ENCODE measurements at regions not wholly inside any gene's neighbourhood (a gene's known extent, or its start where the extent isn't known, plus 50 kb on each side); places are given as distances from the start of the nearest gene placed in this dataset.
"Not testable (repeated sequence)": the region's sequence is repeated elsewhere in the genome, so short reads cannot be mapped to it uniquely, and the experiment has no call there.

DNA sequence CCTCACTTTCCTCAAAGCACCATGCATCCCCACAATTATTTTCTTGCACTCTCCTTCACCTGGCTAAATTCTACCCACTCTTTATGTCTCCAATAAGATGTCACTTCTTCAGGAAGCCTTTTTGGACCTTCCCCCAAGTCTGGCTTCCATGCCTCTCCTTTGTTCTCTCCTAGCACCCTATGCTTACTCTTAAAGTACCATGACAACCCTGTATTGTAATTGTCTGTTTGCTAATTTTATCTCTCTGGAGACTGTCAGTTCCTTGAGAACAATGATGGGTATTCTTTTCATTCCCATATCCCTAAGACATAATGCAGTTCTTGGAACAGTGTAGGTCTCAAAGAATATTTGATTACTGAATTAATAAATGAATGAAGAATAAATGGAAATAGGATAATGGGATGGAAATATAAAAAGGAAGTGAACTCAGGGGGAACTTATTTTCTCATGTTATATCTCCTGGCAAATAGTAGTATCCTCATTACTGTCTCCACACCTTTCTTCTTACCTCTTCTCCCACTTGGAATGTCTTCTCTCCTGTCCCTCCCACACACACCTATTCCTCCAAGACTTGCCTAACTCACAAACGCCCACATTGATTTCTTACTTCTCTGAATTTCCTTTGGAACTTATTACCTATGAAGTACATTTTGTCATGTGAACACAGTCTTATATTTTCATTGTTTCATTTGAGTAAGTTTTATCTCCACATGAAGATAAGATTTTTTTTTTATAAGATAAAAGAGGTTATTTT, 499.1 kb downstream of the NFIB start:
- DNase-seq (ENCODE audit: low spot score), result no peak

DNA sequence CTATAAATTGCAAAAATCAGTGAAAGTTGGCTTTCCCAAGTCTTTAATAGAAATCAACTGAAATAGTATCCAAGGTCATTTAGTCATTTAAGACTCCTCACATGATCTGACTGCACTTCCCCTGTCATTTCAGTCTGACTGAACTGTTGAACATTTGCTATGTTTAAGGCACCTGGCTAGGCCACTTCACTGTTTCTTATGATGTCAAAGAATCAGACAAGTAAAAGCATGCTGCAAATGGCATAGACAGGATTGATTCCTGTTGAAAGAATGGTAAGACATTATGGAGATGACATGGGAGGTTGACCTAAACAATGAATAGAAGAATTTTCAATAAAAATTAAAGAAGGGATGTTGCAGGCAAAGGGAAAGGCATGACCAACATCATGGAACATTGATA, 502.1 kb downstream of the NFIB start:
- DNase-seq (ENCODE audit: low spot score), result no peak

DNA sequence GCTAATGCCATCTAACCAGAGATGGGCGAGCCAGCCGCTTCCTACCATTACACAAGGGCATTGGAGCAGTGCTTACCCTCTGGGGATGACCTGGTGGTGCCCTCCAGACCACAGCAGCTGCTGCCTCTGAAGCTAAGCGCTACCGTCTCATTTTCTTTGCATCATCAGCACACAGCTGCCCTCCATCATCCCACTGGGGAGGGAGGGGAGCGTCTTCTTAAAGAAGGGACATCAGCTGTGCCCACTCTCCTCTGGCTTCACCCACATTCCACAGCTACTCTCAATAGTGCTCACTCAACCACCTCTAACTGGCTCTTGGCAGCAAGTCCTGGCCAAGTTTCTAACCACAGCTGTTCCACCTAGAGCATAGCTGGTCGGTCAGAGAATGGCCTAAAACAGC, 503.4 kb downstream of the NFIB start:
- no peak for DNase-seq (ENCODE audit: low spot score)

DNA sequence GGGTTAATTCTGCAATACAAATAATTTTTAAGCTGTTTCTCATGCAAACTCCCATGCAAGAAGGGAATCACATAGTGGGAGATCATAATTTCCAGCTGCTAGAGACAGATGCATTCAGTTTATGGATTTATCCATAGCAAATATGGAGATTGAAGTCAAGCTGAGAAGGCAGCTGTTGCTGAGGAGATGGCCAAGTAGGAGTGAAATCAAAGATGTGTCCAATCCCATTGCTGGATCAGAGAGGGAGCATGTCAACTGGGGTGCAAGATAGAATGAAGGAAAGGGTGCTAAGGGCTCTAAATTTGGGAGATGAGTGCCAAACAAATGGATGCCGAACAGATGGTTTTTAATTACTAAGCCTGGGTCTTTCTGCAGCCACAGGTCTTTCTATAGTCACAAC, 504.5 kb downstream of the NFIB start:
- no peak for DNase-seq (ENCODE audit: low spot score)

DNA sequence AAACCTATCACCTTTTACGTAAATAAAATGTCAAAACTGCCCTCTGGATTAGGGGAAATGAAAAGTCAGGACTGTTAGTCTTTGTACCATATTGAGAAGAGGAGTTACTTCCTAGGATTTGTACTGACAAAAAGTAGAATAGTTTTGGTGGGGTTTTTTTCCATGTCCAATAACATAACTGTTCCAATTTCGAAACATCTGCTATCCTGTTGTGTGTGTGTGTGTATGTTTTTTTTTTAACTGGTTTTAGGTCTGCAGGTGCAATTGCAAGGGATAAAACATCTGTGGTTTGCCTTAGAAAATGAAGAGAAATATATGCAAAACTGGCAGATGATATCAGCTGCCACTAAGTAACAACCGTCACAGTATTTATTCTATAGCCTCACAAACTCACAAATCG, 506.8 kb downstream of the NFIB start:
- DNase-seq (ENCODE audit: low spot score), result no peak

DNA sequence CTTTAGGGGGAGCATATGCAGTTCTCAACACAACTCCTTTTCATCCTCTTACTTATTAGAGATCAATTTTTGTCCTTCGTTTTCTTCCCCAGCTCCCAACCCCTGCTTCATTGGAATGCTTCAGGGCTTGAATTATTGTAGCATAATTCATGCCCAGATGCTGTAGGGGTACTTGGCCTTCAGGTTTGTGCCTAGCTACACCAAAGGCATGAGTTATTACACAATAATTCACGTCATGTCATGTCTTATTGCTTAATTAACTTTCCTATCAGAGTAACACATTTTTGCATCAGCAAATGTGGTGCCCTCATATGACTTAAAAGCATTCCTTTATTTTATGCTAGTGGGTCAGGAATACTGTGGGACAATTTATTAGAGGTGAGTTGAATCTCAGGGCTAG, 507.2 kb downstream of the NFIB start:
- DNase-seq (ENCODE audit: low spot score), result no peak

DNA sequence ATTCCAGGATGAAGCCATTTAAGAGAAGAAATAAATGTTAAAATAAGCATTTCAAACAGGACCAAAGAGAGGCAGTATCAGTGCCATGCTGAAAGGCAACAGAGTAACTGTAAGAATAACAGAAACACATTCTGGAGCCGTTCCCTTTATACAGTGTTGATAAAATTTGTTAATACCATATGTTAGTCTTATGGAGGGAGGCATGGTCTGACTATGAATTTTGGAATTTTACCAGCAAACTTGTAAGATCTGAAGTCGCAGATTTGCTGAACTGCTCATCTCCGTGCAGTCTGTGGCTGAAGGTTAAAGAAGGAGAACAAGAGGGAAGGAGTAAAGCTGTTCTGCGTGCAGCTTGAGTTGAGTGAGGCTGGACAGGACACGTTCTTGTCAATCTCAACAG, 508.4 kb downstream of the NFIB start:
- DNase-seq (ENCODE audit: low spot score), result no peak

DNA sequence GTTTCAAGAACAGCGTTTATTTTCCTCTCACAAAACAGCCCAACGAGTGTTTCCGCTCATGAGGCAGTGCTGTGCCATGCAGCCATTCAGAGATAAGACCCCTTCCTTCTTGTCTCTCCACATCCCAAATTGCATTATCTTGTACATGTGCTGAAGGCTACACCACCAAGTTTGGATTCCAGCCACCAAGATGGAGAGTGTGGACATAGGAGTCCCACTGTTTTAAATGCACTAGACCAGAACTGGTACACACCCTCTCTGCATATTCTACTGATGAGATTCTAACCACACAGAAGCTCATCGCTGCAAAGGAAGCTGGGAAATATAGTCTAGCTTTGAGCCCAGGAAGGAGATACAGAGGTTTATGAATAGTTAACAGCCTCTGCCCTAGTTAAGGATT, 509.4 kb downstream of the NFIB start:
- DNase-seq (ENCODE audit: low spot score), result no peak

DNA sequence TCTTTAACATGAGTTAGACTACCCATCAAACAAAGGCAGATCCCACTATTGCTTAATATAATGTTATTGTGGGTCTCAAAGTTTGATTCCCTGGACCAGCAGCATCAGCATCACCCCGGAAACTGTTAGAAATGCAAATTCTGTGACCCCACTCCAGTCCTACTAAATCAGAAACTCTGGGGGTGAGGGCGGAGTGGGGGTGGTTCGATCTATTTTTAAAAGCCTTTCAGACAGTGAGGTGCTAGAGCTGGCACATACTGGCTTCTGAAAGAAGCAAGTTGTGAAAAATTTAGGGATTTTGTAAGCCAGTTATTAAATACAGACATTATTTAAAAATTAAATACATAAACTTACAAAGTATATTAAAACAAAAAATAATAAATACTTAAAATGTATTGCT, 513.2 kb downstream of the NFIB start:
- DNase-seq (ENCODE audit: low spot score), result no peak

DNA sequence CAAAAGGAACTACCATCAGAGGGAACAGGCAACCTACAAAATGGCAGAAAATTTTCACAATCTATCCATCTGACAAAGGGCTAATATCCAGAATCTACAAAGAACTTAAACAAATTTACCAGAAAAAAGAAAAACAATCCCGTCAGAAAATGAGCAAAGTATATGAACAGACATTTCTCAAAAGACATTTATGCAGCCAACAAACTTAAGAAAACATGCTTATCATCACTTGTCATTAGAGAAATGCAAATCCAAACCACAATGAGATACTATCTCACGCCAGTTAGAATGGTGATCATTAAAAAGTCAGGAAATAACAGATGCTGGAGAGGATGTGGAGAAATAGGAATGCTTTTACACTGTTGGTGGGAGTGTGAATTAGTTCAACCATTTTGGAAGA, 516.2 kb downstream of the NFIB start:
- DNase-seq (ENCODE audit: low spot score), result not testable (repeated sequence)

DNA sequence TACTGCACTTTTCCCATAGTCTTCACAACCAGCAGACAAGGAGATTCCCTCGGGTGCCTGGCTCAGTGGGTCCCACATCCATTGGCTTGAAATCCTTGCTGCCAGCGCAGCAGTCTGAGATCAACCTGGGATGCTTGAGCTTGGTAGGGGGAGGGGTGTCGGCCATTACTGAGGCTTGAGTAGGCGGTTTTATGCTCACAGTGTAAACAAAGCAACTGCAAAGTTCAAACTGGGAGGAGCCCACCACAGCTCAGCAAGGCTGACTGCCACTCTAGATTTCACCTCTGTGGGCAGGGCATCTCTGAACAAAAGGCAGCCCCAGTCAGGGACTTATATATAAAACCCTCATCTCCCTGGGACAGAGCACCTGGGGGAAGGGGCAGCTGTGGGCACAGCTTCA, 512.3 kb upstream of the MPDZ start:
- DNase-seq (ENCODE audit: low spot score), result no peak

DNA sequence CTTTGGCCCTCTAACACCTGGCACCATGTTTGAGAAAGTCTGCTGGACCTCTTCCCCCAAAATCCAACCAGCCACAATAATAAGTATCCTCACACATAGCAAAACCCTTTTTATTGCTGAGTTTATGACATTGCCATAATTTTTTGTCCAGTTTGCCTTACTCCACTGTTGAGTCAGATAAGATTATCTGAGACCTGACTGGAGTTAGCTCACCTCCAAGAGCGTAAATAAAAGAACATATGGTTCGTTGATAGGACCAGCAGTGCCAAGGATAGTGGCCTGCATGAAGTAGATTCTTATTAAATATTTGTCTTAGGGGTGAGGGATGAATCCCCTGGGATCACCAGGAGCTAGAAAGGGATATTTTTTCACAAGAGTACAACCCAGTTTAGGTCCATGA, 510.6 kb upstream of the MPDZ start:
- no peak for DNase-seq (ENCODE audit: low spot score)

DNA sequence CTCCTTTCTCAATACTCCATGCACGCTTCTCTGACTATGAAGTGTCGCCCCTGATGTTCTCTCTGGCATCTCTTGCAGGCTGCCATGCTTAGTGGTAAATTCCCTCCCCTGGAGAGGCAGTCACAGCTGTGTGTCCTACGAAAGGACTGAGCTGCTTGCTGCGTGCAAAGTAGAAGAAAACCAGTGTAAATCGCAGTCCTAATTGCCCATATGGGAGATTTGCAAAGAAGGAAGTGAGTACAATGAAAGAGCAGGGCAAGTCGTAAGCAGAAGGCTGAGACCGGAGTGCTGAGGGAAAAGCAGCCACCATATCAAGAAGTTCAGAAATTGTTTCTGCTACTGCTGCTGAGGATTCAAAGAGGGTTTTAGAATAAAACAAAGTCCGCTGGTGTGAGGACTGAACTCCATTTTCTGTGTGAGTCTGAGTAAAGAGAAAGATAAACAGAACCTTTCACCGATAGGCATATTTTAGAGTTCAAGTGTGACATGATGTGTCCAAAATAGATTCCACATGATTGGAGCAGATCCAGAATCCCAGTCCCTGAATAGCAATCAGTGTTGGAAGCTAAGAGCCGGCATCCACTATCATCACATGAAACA, 507.8 kb upstream of the MPDZ start:
- no peak for DNase-seq (ENCODE audit: low spot score)

DNA sequence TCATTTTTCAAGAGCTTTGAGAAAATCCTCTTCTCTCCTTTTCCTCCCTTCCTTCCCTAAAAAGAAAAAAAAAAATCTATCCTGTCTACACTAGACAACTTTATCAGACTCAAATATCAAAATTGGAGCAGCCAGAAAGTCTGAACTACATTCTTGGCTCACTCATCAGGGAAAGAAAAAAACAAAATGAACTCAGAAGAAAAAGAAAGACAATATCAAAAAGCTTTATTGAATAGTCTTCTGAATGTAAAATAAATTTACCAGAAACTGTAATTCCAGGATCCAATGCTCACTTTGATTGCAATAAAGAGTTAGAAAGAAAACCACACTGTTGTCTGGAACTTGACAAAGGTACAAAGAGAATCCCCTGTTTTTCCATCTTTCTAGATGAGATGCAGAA, 507.2 kb upstream of the MPDZ start:
- no peak for DNase-seq (ENCODE audit: low spot score)

DNA sequence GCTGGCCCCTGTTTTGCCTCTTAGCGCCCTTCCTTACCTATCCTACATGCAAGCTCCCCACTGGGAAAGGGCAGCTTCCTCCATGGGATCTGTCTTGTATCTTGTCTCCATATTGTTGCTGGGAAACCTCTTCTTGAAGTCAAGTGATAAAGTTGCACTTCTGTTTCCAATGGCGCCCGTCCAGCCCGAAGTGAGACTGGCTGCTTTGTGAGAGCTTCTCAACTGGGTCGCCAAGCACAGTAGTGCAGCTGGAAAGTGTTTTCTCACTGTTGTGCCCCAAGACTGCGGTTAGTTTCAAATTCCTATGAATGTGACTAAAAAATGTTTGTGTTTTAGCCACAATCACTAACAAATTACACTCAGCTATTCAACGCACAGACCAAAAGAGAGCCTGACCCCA, 506.6 kb upstream of the MPDZ start:
- DNase-seq (ENCODE audit: low spot score), result no peak

DNA sequence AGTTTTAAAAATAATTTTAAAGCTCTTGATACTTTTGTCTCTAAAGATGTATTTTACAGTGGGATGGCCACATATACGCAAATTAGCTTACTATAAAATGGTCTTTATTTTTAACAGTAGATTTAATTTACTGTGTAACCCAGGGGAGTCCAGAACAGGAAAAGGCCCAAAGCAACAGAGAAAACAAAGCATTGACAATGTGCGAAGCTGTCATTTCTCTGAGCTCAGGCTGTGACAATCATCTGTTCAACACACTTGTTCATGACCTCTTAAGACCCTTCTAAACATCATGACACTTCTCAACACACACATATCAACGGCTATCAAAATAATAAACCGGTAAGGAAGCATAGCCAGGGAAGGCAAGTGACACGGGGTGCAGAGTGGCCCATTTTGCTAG, 499.6 kb upstream of the MPDZ start:
- DNase-seq (ENCODE audit: low spot score), result no peak

DNA sequence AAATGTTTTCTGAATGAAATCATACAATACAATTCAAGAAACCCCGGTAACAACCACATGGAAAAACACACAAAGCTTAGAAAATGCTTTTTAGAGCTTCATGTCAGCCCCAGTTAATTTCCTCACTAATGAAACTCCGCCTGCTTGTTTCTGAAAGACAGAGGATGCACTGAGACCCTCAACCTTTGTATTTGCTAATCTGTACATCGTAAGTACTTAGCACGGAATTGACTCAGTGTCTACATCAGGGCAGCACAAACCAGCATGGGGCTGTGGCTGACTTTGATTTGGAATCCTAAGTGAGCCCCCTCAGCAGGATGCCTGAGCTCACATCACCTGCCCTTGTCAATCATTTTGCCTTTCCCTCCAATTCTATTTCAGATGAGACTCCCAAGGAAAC, 499.1 kb upstream of the MPDZ start:
- peak; percentile 16 for DNase-seq (ENCODE audit: low spot score)

DNA sequence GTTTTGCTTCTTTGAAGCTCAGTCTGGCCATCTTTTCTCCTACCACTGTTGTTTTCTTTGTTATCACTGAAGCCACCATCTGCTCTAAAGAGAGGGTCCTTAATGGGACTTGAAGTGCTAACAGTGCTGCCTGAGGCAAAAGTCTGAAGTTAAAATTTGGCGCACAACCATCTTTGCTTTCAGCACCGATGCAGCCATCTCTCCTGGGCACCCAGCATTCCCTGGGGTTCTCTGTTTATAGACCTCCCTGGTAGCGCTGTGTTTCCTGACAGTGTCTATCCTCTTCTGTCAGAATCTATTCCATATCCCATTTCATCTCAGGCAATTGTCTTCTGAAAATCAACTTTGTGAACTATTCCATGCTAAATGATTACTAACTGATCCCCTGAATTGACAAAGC, 491.5 kb upstream of the MPDZ start:
- DNase-seq (ENCODE audit: low spot score), result no peak

DNA sequence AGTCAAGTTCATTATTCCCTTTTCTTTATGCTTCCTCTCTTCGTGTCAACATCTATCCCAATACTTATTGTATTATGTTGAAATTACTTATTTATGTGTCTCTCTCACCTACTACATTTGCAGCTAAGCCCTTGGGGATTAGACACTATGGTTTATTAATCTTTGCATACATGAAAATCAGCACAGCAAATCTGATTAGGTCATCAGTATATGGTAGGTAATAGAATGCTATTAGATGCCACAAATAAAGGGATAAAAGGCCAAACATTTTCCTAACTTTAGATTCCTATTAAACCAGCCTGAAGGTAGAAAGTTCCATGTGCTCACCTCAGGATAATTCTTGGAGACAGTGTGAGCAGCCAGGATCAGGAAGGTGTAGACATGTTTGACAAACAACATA, 490.1 kb upstream of the MPDZ start:
- no peak for DNase-seq (ENCODE audit: low spot score)

DNA sequence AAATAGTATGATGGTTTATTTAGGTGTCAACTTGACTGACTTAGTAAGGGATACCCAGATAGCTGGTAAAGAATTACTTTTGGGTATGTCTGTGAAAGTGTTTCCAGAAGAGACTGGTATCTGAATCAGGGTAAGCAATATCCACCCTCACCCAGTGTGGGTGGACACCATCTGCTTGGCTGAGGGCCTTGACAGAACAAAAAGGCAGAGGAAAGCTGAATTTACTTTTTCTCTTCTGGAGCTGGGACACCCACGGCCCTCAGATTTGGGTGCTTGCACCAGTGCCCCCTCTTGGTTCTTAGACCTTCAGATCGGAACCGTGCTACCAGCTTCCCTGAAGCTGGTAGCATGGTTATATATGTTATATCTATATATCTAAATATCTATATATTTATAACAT, 489.5 kb upstream of the MPDZ start:
- no peak for DNase-seq (ENCODE audit: low spot score)

DNA sequence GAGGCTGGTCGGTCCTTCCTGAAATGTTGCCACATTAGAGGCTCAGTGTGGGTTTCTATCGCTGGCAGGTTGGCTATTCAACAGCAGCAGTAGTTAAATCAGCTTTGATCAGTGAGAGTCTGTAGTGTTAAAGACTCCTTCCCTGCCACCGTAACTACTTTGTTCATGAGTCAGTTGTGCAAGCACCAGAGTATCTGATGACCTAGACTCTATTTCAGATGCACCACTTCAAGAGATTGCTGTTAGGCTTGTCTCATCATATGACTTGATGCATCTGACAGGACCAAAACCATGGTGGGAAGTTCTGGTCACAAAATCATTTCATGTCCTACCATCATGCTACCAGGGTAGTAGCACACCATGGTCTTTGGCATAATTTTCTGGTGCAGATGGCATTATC, 482.7 kb upstream of the MPDZ start:
- DNase-seq (ENCODE audit: low spot score), result no peak

DNA sequence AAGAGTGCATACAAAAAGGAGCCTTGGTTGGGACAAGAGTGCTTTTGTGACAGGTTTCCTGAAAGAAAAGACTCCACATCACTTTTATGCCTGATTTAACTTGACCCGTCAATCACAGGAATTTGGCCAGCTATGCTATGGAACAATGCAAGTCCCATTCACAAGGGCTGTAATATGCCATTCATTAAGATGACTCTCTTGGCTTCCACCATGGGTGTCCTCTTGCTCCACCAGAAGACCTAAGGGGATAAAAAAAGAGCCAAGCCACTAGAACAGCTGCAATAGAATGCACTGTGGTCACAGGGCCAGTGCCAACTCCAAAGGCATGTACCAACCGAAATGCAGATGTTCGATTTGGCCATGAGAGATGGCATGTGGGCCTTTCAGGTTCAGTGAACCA, 480.1 kb upstream of the MPDZ start:
- DNase-seq (ENCODE audit: low spot score), result no peak

DNA sequence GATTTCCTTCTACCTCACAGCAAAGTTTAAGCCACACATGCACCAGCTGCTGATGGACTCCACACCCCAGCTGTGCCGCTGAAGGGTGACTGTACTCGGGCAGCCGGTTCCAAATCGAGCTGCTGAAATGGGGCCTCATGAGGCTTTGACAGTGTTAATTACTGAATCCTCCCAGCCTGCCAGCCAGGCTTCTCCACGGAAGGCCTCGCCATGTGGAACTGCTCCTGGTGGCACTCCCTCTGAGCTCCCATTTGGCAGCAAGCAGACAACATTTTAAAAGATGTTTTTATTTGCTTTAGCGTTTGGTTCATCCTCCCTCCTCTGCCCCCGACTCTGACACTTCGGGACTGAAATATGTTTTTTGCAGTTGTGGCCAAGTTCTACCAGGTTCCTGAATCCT, 479.4 kb upstream of the MPDZ start:
- DNase-seq (ENCODE audit: low spot score), result no peak

DNA sequence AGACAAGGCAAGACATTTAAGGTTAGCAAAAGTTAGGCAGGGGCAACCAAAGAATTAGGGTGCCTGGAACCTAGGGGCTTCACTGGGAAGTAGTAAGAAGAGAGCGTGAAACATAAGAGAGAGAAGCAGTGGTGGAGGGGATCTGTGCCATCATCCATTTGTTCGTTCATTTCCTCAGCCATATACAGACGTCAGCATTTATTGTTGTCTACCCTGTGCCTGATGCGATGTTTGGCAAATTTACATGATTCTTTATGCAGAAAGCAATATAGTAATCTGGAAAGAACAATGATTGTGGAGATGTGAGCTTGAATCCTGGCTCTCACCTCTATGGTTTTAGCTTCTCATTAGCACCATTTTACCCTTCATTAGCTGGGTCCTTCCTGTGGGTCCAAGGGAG, 477.5 kb upstream of the MPDZ start:
- no peak for DNase-seq (ENCODE audit: low spot score)

Measured in iPS-NIHi11 (cell line).